IPS-15b (cell line): ENCODE measurements at regions not wholly inside any gene's neighbourhood (a gene's known extent, or its start where the extent isn't known, plus 50 kb on each side); places are given as distances from the start of the nearest gene placed in this dataset.

Source experiments
- H3K27me3 ChIP-seq: one replicate; pipeline ENCODE4 v1.6.1; 2013; ENCODE audit warnings: low read length; ENCODE audit not compliant: control insufficient read depth, insufficient read depth
- H3K36me3 ChIP-seq: one replicate; pipeline ENCODE4 v1.6.1; 2013; ENCODE audit warnings: low read length; ENCODE audit not compliant: control insufficient read depth, insufficient read depth
- H3K4me1 ChIP-seq: one replicate; pipeline ENCODE4 v1.6.1; 2013; ENCODE audit warnings: mild to moderate bottlenecking, low read length; ENCODE audit not compliant: control insufficient read depth, insufficient read depth
- H3K4me3 ChIP-seq: one replicate; pipeline ENCODE4 v1.5.1; 2013; ENCODE audit warnings: low read depth, low read length
- H3K9ac ChIP-seq: one replicate; pipeline ENCODE4 v1.6.1; 2013; ENCODE audit warnings: low read depth, mild to moderate bottlenecking, low read length
- H3K9me3 ChIP-seq: one replicate; pipeline ENCODE4 v1.6.1; 2013; ENCODE audit warnings: mild to moderate bottlenecking, low read length; ENCODE audit not compliant: control insufficient read depth, insufficient read depth

GRCh38 chr11:111170761-111171379, 74.7 kb upstream of the POU2AF2 start:
- no peaks in the 10 kb centered on the region for H3K36me3 ChIP-seq
- H3K27me3 ChIP-seq = no peaks in the 10 kb centered on the region
- no peaks in the 10 kb centered on the region for H3K9me3 ChIP-seq
- H3K4me1 ChIP-seq = no peaks in the 10 kb centered on the region
- H3K9ac ChIP-seq = no peak overlapping the region
- no peak overlapping the region for H3K4me3 ChIP-seq

GRCh38 chr11:111169367-111169766, 76.2 kb upstream of the POU2AF2 start:
- Histone ChIP-seq H3K27me3 (no peaks in the 10 kb centered on the region), H3K36me3 (no peaks in the 10 kb centered on the region), H3K4me3 (no peak overlapping the region), H3K4me1 (no peaks in the 10 kb centered on the region), H3K9me3 (no peaks in the 10 kb centered on the region), H3K9ac (no peak overlapping the region)

- Histone ChIP-seq H3K27me3 (no peaks in the 10 kb centered on the region), H3K9me3 (no peaks in the 10 kb centered on the region), H3K4me3 (no peak overlapping the region), H3K4me1 (no peaks in the 10 kb centered on the region), H3K36me3 (no peaks in the 10 kb centered on the region), H3K9ac (no peak overlapping the region)
Measured at GRCh38 chr11:111168871-111169270, 76.7 kb upstream of the POU2AF2 start.

- no peaks in the 10 kb centered on the region for H3K9me3 ChIP-seq
- H3K4me3 ChIP-seq = no peak overlapping the region
- H3K27me3 ChIP-seq = no peaks in the 10 kb centered on the region
- H3K9ac ChIP-seq = no peak overlapping the region
- no peaks in the 10 kb centered on the region for H3K36me3 ChIP-seq
- H3K4me1 ChIP-seq = no peaks in the 10 kb centered on the region
Measured at GRCh38 chr11:111167666-111168065, 77.9 kb upstream of the POU2AF2 start.

GRCh38 chr11:111166598-111166997, 78.9 kb upstream of the POU2AF2 start:
- no peaks in the 10 kb centered on the region for H3K36me3 ChIP-seq
- no peaks in the 10 kb centered on the region for H3K4me1 ChIP-seq
- H3K9me3 ChIP-seq = no peaks in the 10 kb centered on the region
- H3K27me3 ChIP-seq = no peaks in the 10 kb centered on the region
- H3K9ac ChIP-seq = no peak overlapping the region
- no peak overlapping the region for H3K4me3 ChIP-seq

- Histone ChIP-seq H3K36me3 (no peaks in the 10 kb centered on the region), H3K27me3 (no peaks in the 10 kb centered on the region), H3K9me3 (no peaks in the 10 kb centered on the region)
Measured at GRCh38 chr11:111162305-111162704, 83.2 kb upstream of the POU2AF2 start.

GRCh38 chr11:111157571-111157970, 88.0 kb upstream of the POU2AF2 start:
- Histone ChIP-seq H3K4me1 (no peaks in the 10 kb centered on the region), H3K4me3 (no peak overlapping the region), H3K9me3 (no peaks in the 10 kb centered on the region)

More at GRCh38 chr11:111162305-111162704, 83.2 kb upstream of the POU2AF2 start:
- H3K4me3 ChIP-seq = no peak overlapping the region
- H3K4me1 ChIP-seq = no peaks in the 10 kb centered on the region
- no peak overlapping the region for H3K9ac ChIP-seq

GRCh38 chr11:111155021-111155420, 90.5 kb upstream of the POU2AF2 start:
- Histone ChIP-seq H3K27me3 (no peaks in the 10 kb centered on the region), H3K9ac (no peak overlapping the region), H3K4me1 (no peaks in the 10 kb centered on the region), H3K36me3 (no peaks in the 10 kb centered on the region), H3K4me3 (no peak overlapping the region), H3K9me3 (no peaks in the 10 kb centered on the region)

More at GRCh38 chr11:111157571-111157970, 88.0 kb upstream of the POU2AF2 start:
- H3K9ac ChIP-seq = no peak overlapping the region
- H3K27me3 ChIP-seq = no peaks in the 10 kb centered on the region
- no peaks in the 10 kb centered on the region for H3K36me3 ChIP-seq

GRCh38 chr11:111153194-111153593, 92.3 kb upstream of the POU2AF2 start:
- Histone ChIP-seq H3K4me3 (no peak overlapping the region), H3K9ac (no peak overlapping the region), H3K4me1 (no peaks in the 10 kb centered on the region), H3K27me3 (no peaks in the 10 kb centered on the region), H3K9me3 (no peaks in the 10 kb centered on the region), H3K36me3 (no peaks in the 10 kb centered on the region)

GRCh38 chr11:111148953-111149352, 96.6 kb upstream of the POU2AF2 start:
- H3K27me3 ChIP-seq = no peaks in the 10 kb centered on the region
- no peaks in the 10 kb centered on the region for H3K4me1 ChIP-seq
- no peak overlapping the region for H3K9ac ChIP-seq
- no peaks in the 10 kb centered on the region for H3K9me3 ChIP-seq
- no peaks in the 10 kb centered on the region for H3K36me3 ChIP-seq
- no peak overlapping the region for H3K4me3 ChIP-seq

- H3K4me1 ChIP-seq = no peaks in the 10 kb centered on the region
- no peak overlapping the region for H3K9ac ChIP-seq
- H3K9me3 ChIP-seq = no peaks in the 10 kb centered on the region
- no peaks in the 10 kb centered on the region for H3K36me3 ChIP-seq
- no peak overlapping the region for H3K4me3 ChIP-seq
- no peaks in the 10 kb centered on the region for H3K27me3 ChIP-seq
Measured at GRCh38 chr11:111148121-111148520, 97.4 kb upstream of the POU2AF2 start.

GRCh38 chr11:111137846-111138245, 107.7 kb upstream of the POU2AF2 start:
- Histone ChIP-seq H3K4me3 (no peak overlapping the region), H3K9ac (no peak overlapping the region), H3K36me3 (no peaks in the 10 kb centered on the region), H3K4me1 (no peaks in the 10 kb centered on the region), H3K9me3 (no peaks in the 10 kb centered on the region), H3K27me3 (no peaks in the 10 kb centered on the region)
